Inflammatory macrophage treated with lipopolysaccharide for 1 hour (primary cell): ENCODE measurements at regions not wholly inside any gene's neighbourhood (a gene's known extent, or its start where the extent isn't known, plus 50 kb on each side); places are given as distances from the start of the nearest gene placed in this dataset.

ENCODE experiments used
- DNase-seq, 2 donors: peaks; one replicate each; pipeline ENCODE4 v3.0.0-alpha.2; 2020 to 2022

DNA sequence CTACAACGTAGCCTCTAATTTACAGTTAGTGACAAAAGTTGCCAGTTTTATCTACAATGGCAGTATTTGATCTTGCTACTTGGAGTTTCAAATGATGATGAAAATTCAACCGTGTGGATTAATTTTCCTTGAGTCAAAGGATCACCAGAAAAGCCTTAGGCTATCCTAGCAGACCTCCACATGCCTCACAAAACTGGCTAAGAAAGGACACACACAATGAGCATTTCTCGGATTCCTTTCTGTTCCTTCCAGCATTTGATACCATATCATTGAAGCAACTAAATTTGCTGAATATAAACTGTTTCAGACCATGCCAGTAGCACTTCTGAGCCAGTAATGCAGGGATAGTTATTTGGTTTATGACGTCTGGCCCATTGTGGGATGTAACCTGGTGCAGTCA is 587.4 kb upstream of the MDFIC2 start:
- no peak for DNase-seq

DNA sequence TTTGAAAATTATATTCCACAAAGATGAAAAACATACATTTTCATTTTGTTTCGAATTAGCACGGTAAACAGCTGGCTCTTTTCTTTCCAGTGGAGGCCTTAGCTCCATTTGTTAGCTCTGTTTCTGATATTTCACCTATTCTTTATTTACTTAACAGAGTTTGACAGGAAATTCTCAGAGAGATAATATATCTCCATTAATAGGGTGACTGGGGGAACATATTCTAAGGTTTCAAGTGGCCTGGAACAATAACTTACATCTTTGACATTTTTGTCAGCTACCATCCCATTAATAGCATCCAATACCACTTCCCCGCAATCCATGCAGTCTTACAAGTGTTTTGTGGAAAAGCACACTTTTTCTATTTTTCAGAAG is 577.6 kb upstream of the MDFIC2 start:
- no peak for DNase-seq

DNA sequence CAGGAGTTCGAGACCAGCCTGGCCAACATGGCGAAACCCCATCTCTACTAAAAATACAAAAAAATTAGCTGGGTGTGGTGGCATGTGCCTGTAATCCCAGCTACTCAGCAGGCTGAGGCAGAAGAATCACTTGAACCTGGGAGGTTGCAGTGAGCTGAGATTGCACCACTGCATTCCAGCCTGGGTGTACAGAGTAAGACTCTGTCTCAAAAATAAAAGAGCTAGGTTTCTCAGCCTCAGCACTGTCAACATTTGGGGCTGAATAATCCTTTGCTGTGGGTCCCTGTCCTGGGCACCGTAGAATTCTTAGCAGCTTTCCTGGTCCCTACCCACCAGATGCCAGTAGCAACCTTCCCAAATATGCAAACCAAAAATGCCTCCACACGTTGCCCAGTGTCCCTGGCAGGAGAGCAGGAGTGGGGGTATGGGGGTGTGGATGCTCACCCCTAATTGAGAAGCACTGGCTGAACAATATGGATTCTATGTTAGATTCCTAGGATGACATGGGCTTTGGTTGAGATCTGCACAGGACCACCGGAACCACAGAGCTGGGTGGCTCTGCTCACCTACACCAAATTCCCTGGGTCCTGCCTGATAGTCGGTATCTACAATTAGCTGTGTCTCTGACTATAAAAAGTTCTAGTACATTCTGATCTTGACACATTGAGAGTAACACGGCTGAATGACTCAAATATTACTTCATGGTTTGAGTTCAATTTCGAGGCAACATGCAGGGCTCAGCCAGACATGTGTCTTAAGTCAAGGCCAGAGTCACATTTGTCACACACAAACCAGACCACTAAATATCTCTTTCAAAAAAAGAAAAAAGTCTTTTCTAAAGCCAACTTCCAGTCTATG is 577.0 kb upstream of the MDFIC2 start:
- DNase-seq, result no peak

DNA sequence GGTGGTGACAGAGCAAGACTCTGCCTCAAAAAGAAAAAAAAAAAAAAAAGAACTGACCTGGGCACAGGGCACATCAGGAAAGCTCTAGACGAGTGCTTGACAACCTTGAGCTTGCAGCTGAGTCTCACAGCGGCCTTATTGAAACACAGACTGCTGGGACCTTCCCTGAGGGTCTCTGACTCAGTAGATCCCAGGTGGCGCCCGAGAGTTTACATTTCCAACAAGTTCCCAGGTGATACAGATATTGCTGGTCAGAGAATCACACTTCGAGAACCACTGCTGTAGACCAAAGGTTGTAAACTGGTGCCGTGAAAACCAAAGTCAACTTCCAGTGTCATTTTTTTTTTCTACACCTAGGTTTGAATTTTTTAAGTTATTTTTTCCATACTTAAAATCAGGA is 573.2 kb upstream of the MDFIC2 start:
- DNase-seq, result no peak

DNA sequence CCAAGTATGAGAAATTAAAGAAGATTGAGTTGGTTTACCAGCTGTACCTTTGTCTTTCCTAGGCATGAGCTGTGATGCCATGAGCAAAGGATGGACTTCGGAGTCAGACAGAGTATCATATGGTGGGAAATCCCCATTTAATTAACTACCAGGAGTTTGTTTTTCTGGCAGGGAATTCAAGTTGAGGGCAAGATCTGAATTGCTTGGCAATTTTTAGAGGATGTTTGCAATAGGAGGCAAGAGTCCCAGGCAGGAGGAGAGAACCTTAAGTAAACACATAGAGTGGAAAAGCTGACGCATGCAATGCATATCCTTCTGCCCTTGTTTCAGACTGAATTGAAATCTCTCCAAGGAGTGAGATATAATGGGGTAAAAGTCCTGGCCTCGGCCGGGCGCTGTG is 569.7 kb upstream of the MDFIC2 start:
- DNase-seq, result no peak

- DNase-seq, result no peak
Observed at GRCh38 chr3:70880421-70880820, 568.0 kb upstream of the MDFIC2 start.

DNA sequence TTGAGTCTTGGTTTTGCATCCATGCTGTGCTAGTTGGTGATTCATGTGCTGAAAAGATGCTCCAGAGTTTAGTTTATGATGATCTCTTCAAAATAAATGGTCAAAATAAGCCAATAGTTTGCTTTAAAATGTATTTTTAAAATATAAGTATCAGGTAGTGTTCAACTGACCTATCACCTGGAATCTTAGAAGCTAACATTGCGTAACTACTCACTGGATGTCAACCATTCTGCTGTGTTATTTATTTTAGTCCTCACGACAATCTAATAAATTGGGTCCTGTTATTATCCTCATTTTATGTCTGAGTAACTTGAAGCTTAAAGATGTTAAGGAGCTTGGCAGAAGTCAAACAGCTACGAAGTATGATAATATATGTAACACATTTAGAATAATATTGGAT is 563.7 kb upstream of the MDFIC2 start:
- DNase-seq, result no peak

DNA sequence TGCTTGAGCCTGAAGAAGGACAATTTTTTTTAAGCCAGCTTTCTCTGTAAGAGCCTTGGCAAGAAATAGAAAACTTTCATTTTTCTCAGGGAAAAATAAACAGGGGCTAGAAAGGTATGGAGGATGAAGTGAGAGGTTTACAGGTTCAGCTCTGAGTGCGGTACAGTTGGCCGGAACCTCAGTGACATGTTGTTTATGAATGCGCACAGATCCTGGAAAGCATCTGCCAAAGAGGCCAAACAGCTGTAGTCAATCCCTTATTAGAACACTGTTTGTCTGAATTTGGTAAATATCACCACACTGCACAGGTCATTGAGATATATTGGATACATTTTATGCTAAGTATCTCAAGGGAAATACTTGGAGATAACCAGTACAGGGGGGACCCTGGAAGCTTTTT is 561.8 kb upstream of the MDFIC2 start:
- no peak for DNase-seq

DNA sequence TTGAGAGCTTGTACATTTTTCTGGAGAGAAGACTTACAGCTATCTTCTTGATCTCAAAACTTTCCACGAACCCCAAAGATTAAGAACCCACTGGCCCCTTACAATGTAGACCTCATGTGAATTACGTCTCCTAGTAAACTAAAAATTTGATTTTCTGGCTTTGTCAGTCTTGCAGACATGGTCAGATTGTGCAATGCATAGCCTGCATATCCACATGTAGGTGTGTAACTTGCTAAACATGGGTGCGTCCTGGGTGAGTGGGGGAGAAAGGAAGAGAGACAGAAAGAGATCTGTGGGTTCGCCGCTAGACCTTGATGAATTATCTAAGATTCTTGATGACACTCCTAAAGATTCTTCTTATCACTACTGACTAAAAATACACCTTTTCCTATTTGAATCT is 561.2 kb upstream of the MDFIC2 start:
- no peak for DNase-seq

DNA sequence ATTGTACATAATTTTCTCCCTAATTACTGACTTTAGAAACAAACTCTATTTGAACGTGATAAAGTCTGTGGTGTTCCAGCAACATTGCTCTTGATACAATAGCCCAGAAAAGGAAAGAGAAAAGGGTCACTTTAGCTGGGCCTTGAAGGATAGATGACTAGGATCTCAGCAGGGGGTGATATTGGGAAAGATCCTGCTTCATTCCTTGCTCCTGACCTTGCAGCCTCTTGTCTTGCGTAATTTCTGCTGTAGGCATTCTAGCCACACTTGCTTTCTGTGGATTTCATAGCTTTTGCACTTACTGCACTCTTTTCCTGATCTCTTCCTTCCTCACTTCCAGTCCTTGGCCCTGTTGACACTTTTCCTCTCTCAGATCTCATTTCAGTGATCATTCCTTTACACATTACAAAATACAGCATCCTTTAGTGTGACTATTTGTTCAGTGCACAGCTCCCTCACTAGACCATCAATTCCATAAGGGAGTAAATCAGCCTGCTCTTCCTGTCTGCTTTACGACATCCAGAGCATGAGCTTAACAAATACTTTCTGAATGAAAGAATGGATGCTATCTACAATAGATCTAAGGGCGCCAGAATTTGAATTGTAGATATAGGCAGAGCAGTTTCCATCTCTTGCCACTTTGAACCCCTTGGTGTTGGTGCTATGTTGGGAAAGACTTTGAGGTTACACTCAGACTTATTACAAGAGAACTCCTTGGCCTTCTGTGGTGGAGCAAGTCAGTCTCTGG is 559.6 kb upstream of the MDFIC2 start:
- no peak for DNase-seq

GRCh38 chr3:70870576-70870975 is 558.1 kb upstream of the MDFIC2 start:
- no peak for DNase-seq

- no peak for DNase-seq
Observed at GRCh38 chr3:70868561-70868960, 556.1 kb upstream of the MDFIC2 start.

DNA sequence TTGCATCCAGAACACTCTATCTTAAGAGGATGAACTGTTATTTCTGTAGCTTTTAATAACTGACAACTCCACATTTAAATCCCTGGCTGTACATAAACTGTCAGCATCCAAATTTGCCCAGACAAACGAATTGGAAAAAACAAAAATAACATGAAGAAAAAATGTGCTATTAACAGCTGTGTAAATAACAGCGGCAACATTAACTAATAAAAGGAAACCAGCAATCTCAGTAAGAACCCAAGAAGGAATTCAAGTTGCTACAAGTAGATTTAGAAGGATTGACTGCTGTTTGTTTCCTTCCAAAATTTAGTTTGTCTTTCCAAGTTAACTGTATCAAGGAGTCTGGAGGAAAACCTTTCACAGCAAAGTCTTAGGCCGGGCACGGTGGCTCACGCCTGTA is 550.6 kb upstream of the MDFIC2 start:
- DNase-seq, result no peak

DNA sequence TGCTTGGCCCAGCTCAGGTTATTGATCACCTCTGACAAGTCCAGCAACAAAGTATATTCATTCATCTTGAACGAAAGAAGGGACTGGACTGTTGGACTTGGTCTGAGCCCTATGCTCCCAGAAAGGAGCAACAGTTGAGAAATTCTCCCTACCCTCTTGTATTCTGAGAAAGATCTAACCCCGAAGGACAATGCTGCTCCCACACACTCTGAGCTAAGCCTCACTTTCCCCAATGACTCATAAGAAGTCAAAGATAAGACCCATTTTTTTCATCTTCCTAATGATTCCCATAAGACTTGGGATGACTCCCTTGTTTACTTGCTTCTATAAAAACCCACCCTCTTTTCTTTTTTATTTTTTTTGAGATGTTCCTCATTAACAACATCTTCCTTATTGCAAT is 549.4 kb upstream of the MDFIC2 start:
- DNase-seq, result no peak

- no peak for DNase-seq
Observed at GRCh38 chr3:70861234-70861633, 548.8 kb upstream of the MDFIC2 start.

DNA sequence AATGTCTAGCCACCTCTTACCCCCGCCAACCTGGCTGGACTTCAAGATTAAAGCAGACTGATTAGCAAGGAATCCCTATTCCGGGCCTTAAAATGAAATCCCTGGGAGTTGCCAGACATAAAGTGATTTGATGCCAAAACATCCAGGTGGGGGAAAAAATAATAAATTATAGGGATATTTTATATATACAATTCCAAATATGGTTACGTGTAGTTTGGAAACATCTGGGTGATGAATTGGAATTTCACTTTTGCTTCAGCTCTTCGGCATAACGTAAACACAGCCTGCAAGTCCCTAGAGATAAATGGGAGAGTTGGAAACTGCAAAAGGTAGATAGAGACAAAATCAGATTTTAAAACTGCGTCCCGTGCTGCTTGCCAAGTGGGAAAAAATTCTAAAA is 545.5 kb upstream of the MDFIC2 start:
- no peak for DNase-seq

DNA sequence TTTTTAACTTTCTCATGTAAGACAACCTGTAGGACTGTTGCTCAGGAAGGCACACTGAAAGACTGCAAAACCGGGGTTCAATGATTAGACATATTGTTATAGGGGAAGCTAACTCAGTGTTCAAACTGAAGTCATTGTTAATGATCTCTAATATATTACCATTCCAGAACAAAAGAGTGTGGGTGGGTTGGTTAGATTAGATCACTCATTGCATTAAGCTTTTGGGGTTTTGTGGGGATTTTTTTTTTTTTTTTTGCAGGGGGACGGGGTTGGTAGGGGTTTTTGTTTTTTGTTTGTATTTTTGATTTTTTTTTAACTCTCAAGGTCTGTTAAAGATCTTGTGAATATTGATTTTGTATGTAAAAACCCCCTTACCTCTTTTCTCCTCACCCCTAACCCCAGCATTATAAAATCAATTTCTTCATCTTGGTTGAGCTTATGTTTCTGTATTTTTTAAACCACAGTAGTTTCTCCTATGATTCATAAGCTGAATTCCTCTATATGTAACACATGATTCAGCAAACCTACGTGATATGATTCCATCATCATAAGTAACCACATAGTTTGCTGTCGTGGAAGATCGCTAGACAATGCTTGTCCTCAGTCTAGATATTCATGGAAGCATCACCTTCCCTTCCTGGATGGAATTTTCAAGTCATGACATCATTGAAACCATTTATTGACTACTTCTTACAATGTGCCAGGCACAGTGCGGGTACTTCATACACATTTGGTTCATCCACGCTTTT is 544.1 kb upstream of the MDFIC2 start:
- DNase-seq, result peak; percentile 9 to 39

- no peak for DNase-seq
Observed at GRCh38 chr3:70855149-70855548, 542.7 kb upstream of the MDFIC2 start.

GRCh38 chr3:70854108-70854507 is 541.7 kb upstream of the MDFIC2 start:
- no peak for DNase-seq

DNA sequence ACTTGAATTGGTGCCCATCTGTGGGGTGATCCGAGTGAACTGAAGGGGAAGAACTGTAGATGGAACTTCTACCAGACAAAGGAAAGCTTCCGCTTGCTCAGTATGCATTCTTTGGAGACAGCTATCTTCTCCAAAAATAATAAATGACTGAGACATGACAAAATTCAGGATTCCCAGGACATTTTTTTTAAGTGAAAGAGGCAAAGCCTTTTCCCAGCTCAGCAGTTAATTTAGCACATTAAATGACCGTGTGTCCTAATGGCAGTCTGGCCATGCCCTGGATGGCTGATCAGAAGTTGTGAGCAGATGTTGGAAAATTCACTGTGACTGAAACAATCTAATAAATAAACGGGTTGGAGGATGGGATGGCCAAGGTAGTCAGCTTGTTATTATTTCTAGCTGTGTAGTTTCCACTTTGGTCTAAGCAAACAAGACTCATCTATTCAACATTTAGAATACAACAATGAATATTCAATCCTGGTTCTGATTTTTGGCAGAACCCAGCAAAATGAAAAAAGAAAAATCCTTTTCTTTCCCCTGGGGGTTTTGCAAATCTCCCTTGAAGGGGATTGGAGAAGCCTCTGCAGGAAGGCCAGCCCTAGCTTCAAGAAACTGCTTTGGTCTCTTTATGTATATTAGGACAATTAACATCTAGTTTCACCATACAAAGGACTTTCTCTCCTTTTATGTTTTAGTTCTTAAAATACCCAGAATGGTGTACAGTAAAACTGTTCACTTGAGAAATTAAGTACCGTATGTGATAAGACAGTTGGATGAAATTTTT is 540.9 kb upstream of the MDFIC2 start:
- no peak for DNase-seq

DNA sequence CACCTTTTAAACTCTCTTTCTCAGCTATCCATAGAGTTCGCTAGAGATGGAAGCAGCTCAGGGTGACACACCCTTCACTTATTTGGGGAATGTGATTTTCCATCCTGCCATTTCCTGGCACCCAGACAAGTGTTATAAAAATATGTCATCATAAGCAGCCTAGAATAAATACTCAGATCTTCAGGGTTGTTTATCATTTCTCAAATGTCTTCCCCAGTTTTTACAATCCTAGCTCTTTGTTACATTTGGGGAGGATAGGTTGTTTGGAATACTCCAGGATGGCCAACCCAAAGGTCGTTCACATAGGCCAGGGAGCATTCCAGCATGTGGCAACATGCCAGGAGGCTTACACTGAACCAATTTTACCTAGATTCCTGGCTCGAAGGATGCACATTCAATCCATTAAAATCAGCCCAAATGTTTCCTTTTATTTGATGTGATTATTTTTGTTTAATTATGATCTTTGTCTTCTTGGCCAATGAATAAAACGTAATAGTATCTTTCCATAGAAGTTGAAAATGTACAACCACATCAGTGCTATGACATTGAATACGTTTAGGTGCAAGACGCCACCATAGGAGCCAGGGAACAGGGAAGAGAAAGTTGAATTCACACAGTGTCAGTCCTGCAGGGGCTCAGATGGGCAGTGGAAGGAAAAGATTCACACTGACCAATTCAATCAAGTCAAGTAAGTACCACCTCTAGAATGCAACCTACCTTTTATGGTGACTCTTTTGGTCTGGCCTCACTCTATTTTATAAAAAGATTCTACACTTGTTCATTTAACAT is 537.7 kb upstream of the MDFIC2 start:
- no peak for DNase-seq
